Smooth muscle cell (in vitro differentiated cells): ENCODE measurements at regions not wholly inside any gene's neighbourhood (a gene's known extent, or its start where the extent isn't known, plus 50 kb on each side); places are given as distances from the start of the nearest gene placed in this dataset.
"Not testable (repeated sequence)": the region's sequence is repeated elsewhere in the genome, so short reads cannot be mapped to it uniquely, and the experiment has no call there.

ENCODE experiments used
- DNase-seq: peaks from one replicate; lab custom pipeline; 2025; ENCODE audit not compliant: unreplicated experiment; lab: John Stamatoyannopoulos, UW
- H2AFZ ChIP-seq: fragments of 200-600 bp; sonication (generic); 2 replicates; pipeline ENCODE4 v1.6.0; 2016; ENCODE audit warnings: antibody characterized with exemption, low read depth, mild to moderate bottlenecking
- H3F3A ChIP-seq: fragments of 200-600 bp; sonication (generic); 2 replicates; pipeline ENCODE4 v1.6.0; 2017; ENCODE audit warnings: antibody characterized with exemption, low read depth
- H3K27ac ChIP-seq: fragments of 200-600 bp; sonication (generic); 2 replicates; pipeline ENCODE4 v1.5.1; 2016; ENCODE audit warnings: low read depth, mild to moderate bottlenecking
- H3K27me3 ChIP-seq: fragments of 200-600 bp; sonication (generic); 2 replicates; pipeline ENCODE4 v1.6.1; 2016; ENCODE audit warnings: low read depth, mild to moderate bottlenecking
- H3K36me3 ChIP-seq: fragments of 200-600 bp; sonication (generic); 2 replicates; pipeline ENCODE4 v1.5.1; 2016; ENCODE audit warnings: low read depth
- H3K4me1 ChIP-seq: fragments of 200-600 bp; sonication (generic); 2 replicates; pipeline ENCODE4 v1.5.1; 2016; ENCODE audit warnings: low read depth
- H3K4me2 ChIP-seq: fragments of 200-600 bp; sonication (generic); 2 replicates; pipeline ENCODE4 v1.6.0; 2016; ENCODE audit warnings: mild to moderate bottlenecking
- H3K4me3 ChIP-seq: fragments of 200-600 bp; sonication (generic); 2 replicates; pipeline ENCODE4 v1.5.1; 2016; ENCODE audit warnings: mild to moderate bottlenecking
- H3K79me2 ChIP-seq: fragments of 200-600 bp; sonication (generic); 2 replicates; pipeline ENCODE4 v1.6.0; 2016; ENCODE audit warnings: low read depth, mild to moderate bottlenecking
- H3K9ac ChIP-seq: fragments of 200-600 bp; sonication (generic); 2 replicates; pipeline ENCODE4 v1.6.0; 2016; ENCODE audit warnings: low read depth
- H3K9me3 ChIP-seq: fragments of 200-600 bp; sonication (generic); replicated peaks from 2 replicates; pipeline ENCODE4 v1.5.1; 2016; ENCODE audit warnings: low read depth
- H4K20me1 ChIP-seq: fragments of 200-600 bp; sonication (generic); 2 replicates; pipeline ENCODE4 v1.6.0; 2016; ENCODE audit warnings: low read depth
- WGBS: methylation state at CpG from one replicate; pipeline ENCODE4 v1.1.7; 2016; ENCODE audit warnings: low lambda C conversion rate; 5-methylcytosine and 5-hydroxymethylcytosine counted together
- TF ChIP-seq, protein P1 (sequence below): fragments of 200-600 bp; sonication (generic); IDR thresholded peaks from 2 replicates; pipeline ENCODE4 v1.5.1; 2017; ENCODE audit warnings: borderline replicate concordance, mild to moderate bottlenecking, antibody characterized with exemption; ENCODE audit not compliant: insufficient read depth, poor library complexity, severe bottlenecking

DNA sequence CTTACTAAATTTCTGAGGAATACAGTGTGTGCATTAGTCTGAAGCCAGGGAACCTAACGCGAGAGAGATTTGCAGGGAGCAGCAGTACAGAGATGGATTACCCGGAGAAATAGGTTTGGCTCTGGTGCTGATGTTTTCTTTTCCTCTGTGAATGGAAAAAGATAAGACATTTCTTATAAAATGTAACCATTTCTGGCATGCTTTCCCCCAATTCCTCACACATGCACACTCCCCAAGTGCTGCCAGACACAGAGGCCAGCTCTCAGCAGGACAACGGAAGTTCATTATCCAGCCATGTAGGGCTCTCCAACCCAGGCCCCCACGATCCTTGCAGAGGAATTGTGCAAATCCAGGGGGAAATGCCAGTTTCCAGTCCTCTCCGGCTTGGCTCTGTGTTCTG lies 224.5 kb upstream of the MGAT5 start:
- Histone ChIP-seq H3K9ac (no peak overlapping the region), H3K79me2 (no peaks in the 10 kb centered on the region), H3F3A (no peaks in the 10 kb centered on the region), H3K27ac (no peak overlapping the region), H3K4me1 (no peaks in the 10 kb centered on the region), H3K4me3 (no peak overlapping the region), H4K20me1 (no peaks in the 10 kb centered on the region), H3K27me3 (peaks cover 5% of the 10 kb centered on the region), H3K4me2 (no peak overlapping the region), H3K36me3 (no peaks in the 10 kb centered on the region), H2AFZ (peak overlapping the region; percentile 41), H3K9me3 (no peaks in the 10 kb centered on the region)
- 55% methylated on average over 6 of the region's 6 CpGs for WGBS
- no peak for DNase-seq
- TF ChIP-seq, protein P1, sequence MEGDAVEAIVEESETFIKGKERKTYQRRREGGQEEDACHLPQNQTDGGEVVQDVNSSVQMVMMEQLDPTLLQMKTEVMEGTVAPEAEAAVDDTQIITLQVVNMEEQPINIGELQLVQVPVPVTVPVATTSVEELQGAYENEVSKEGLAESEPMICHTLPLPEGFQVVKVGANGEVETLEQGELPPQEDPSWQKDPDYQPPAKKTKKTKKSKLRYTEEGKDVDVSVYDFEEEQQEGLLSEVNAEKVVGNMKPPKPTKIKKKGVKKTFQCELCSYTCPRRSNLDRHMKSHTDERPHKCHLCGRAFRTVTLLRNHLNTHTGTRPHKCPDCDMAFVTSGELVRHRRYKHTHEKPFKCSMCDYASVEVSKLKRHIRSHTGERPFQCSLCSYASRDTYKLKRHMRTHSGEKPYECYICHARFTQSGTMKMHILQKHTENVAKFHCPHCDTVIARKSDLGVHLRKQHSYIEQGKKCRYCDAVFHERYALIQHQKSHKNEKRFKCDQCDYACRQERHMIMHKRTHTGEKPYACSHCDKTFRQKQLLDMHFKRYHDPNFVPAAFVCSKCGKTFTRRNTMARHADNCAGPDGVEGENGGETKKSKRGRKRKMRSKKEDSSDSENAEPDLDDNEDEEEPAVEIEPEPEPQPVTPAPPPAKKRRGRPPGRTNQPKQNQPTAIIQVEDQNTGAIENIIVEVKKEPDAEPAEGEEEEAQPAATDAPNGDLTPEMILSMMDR, result no peak

DNA sequence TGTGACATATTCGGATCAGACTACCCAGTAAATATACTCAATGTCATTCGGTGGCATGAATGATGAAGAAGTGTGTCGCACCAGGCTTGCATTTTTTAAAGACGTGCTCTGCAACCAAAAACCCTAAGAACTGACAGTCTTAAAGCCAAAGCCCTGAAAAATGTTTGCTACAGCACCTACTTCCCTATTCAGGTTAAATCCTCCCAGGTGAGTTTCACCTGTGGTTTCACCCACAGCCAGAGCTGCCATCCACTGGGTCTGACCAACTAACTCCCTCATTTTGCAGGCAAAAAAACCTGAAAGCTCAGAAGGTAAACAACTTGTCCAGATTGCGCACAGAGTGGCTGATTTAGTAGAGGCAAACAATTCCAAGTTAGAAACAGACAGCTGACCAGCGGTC lies 222.3 kb upstream of the MGAT5 start:
- TF ChIP-seq, protein P1, result no peak
- Histone ChIP-seq H3K27ac (no peak overlapping the region), H3K9ac (no peak overlapping the region), H2AFZ (no peak overlapping the region), H3K79me2 (no peaks in the 10 kb centered on the region), H3K27me3 (peaks cover 5% of the 10 kb centered on the region), H3K4me3 (no peak overlapping the region), H4K20me1 (no peaks in the 10 kb centered on the region), H3F3A (no peaks in the 10 kb centered on the region), H3K4me2 (no peak overlapping the region), H3K4me1 (no peaks in the 10 kb centered on the region), H3K36me3 (no peaks in the 10 kb centered on the region), H3K9me3 (no peaks in the 10 kb centered on the region)
- DNase-seq, result no peak
- WGBS, result 91% methylated on average over 6 of the region's 6 CpGs

DNA sequence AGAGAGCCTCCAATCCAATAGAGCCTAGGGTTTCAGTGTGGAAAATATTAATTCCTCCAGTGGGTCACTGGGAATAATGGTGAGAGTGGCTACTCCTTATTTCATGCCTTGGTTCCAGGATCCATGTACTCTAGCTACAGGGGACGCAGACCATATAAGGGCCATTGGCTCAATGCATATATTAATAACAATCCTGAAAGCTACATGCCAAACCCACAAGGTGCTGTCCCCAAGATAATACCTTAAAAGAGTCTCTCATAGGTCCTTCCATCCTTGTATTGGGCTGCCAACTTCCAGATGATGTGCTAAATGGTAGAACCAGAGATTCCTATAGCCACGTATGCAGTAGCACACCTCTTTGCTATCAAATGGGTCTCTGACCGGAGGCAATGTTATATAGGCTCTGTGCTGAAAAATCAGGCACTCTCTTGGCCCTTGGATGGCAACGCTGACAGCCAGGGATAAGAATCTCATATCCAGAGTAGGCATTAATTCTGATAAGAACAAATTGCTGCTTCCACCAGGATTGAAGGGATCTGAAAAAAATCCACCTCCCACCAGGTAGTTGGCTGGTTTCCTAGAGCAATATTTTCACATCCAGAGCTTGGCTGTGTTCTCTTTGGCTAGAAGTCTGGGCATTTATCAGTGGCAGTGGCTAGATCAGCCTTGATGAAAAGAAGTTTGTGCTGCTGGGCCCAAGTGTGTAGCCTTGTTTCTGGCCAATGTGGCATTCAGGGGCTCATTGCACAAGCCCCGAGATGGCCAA lies 218.1 kb upstream of the MGAT5 start:
- Histone ChIP-seq H3F3A (no peaks in the 10 kb centered on the region), H3K9me3 (no peaks in the 10 kb centered on the region), H2AFZ (no peak overlapping the region), H3K27ac (no peak overlapping the region), H3K4me2 (no peak overlapping the region), H3K9ac (no peak overlapping the region), H3K79me2 (no peaks in the 10 kb centered on the region), H3K4me1 (no peaks in the 10 kb centered on the region), H3K27me3 (peaks cover 5% of the 10 kb centered on the region), H3K36me3 (no peaks in the 10 kb centered on the region), H3K4me3 (no peak overlapping the region), H4K20me1 (no peaks in the 10 kb centered on the region)
- 83% methylated on average over 5 of the region's 5 CpGs for WGBS
- no peak for DNase-seq
- TF ChIP-seq, protein P1, result no peak

DNA sequence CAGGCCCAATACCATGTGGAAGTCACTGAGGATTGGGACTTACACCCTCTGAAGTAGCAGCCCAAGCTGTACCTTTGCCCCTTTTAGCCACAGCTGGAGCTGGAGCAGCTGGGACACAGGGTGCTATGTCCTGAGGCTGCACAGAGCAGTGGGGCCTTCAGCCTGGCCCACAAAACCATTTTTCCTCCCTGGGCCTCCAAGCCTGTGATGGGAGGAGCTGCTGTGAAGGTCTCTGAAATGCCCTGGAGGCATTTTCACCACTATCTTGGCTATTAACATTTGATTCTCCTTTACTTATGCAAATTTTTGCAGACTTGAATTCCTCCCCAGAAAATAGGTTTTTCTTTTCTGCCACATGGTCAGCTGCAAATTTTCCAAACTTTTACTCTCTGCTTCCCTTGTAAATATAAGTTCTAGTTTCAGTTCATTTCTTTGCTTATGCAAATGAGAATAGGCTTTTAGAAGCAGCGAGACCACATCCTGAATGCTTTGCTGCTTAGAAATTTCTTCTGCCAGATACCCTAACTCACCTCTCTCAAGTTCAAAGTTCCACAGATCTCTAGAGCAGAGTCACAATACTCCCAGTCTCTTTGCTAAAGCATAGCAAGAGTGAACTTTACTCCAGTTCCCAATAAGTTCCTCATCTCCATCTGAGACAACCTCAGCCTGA lies 213.8 kb upstream of the MGAT5 start:
- Histone ChIP-seq H3K27me3 (no peaks in the 10 kb centered on the region), H2AFZ (no peak overlapping the region), H3K79me2 (no peaks in the 10 kb centered on the region), H3K9ac (no peak overlapping the region), H3K4me3 (no peak overlapping the region), H3K27ac (no peak overlapping the region), H3K36me3 (no peaks in the 10 kb centered on the region), H3K4me1 (no peaks in the 10 kb centered on the region), H3K9me3 (no peaks in the 10 kb centered on the region), H4K20me1 (no peaks in the 10 kb centered on the region), H3F3A (no peaks in the 10 kb centered on the region), H3K4me2 (no peak overlapping the region)
- 92% methylated on average over 1 of the region's 1 CpG for WGBS
- no peak for DNase-seq
- TF ChIP-seq, protein P1, result no peak

DNA sequence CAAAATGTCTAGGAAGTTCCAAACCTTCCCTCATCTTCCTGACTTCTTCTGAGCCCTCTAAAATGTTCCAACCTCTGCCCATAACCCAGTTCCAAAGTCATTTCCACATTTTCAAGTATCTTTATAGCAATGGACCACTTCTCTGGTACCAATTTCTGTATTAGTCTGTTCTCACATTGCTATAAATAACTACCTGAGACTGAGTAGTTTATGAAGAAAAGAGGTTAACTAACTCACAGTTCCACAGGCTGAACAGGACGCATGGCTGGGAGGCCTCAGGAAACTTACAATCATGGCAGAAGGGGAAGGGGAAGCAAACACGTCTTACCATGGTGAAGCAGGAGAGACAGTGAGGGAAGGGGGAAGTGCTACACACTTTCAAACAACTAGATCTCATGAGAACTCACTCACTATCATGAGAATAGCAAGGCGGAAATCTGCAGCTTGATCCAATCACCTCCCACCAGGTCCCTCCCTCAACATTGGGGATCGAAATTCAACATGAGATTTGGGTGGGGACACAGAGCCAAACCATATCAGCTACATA lies 213.2 kb upstream of the MGAT5 start:
- DNase-seq, result not testable (repeated sequence)

More for the DNA sequence above, 213.2 kb upstream of the MGAT5 start:
- not testable (repeated sequence) for H4K20me1 ChIP-seq, H3K4me3 ChIP-seq, H3F3A ChIP-seq, H3K27me3 ChIP-seq, H3K4me1 ChIP-seq, H3K9ac ChIP-seq, H3K4me2 ChIP-seq, H3K79me2 ChIP-seq, H3K36me3 ChIP-seq, H3K9me3 ChIP-seq, H3K27ac ChIP-seq, H2AFZ ChIP-seq
- WGBS, result 86% methylated on average over 4 of the region's 4 CpGs
